Mesodermal cell (in vitro differentiated cells): ENCODE measurements at regions not wholly inside any gene's neighbourhood (a gene's known extent, or its start where the extent isn't known, plus 50 kb on each side); places are given as distances from the start of the nearest gene placed in this dataset.

ENCODE experiments used
- H3K27ac ChIP-seq: 2 replicates; pipeline ENCODE4 v1.7.0; 2013; ENCODE audit warnings: mild to moderate bottlenecking, low read depth, low read length, moderate library complexity; ENCODE audit not compliant: severe bottlenecking
- H3K36me3 ChIP-seq: 2 replicates; pipeline ENCODE4 v1.7.1; 2013; ENCODE audit warnings: mild to moderate bottlenecking, low read length, moderate library complexity; ENCODE audit not compliant: control insufficient read depth, insufficient read depth
- H3K4me1 ChIP-seq: one replicate; pipeline ENCODE4 v1.7.1; 2013; ENCODE audit warnings: mild to moderate bottlenecking, low read length; ENCODE audit not compliant: insufficient read depth, control insufficient read depth, poor library complexity, severe bottlenecking
- H3K4me3 ChIP-seq: 2 replicates; pipeline ENCODE4 v1.7.0; 2013; ENCODE audit warnings: low read length, control low read depth, mild to moderate bottlenecking; ENCODE audit not compliant: insufficient read depth, poor library complexity, severe bottlenecking; ENCODE audit errors: extremely low read depth
- H3K9me3 ChIP-seq: 2 replicates; pipeline ENCODE4 v1.7.1; 2013; ENCODE audit warnings: mild to moderate bottlenecking, low read length, moderate library complexity; ENCODE audit not compliant: control insufficient read depth
- WGBS, 2 experiments: methylation state at CpG; one replicate each; pipeline ENCODE4 v1.1.5; 2013; ENCODE audit warnings: missing lambda C conversion rate in 2 of 2; ENCODE audit not compliant: insufficient coverage in 2 of 2; 5-methylcytosine and 5-hydroxymethylcytosine counted together

DNA sequence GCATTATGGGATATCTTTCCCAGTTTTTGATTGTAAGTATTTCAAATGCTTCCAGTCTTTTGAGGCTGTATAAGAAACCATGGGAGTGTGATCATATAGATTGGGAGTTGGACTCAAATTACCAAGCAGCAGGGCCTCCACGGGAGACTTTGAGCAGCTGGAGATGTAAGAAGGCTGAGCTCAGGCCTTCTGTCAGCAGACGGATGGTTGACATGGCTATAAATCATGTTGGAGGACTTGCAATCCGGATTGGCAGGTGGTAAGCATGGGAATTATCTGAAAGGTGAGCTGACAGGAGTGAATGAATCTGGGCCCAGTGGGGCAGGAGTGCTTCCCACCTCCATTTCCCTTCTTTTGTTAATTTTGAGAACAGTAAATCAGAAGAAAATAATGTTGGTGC, 83.2 kb upstream of the PPM1J start:
- WGBS, 2 experiments: 76 to 81% methylated on average over 3 of the region's 3 CpGs
- Histone ChIP-seq H3K9me3 (no peaks in the 10 kb centered on the region), H3K4me1 (peaks cover 8% of the 10 kb centered on the region), H3K4me3 (no peak overlapping the region), H3K27ac (no peak overlapping the region), H3K36me3 (no peaks in the 10 kb centered on the region)

DNA sequence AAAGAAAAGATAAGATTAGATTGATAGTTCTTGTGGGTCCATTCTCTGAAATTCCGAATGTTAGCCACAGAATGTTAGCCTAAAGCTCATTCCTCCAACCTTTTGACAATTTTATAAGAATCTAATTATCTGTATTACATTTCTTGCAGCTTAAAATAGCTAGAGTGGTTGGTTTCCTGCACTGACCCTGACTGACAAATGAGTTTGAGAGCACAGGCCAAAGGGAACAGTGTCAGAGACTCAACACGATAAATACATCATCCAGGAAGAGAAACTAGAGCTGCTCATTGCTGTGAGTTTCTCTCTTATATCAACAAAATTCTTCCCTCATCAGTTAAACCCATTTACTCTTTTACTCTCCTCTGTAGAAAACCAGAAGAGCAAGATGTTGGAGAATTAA, 82.1 kb upstream of the PPM1J start:
- no peak overlapping the region for H3K27ac ChIP-seq
- no peak overlapping the region for H3K4me3 ChIP-seq
- 80 to 100% methylated on average over 1 of the region's 2 CpGs for WGBS, 2 experiments
- H3K36me3 ChIP-seq: no peaks in the 10 kb centered on the region
- H3K4me1 ChIP-seq: peaks cover 8% of the 10 kb centered on the region
- H3K9me3 ChIP-seq: no peaks in the 10 kb centered on the region

GRCh38 chr1:112794654-112795239, 79.6 kb upstream of the PPM1J start:
- 17% methylated on average over 1 of the region's 4 CpGs; no CpG with 5 or more reads in 1 of the 2 experiments for WGBS, 2 experiments
- H3K36me3 ChIP-seq: no peaks in the 10 kb centered on the region

GRCh38 chr1:112793631-112794565, 78.8 kb upstream of the PPM1J start:
- Histone ChIP-seq H3K36me3 (no peaks in the 10 kb centered on the region), H3K4me3 (no peak overlapping the region), H3K27ac (no peak overlapping the region), H3K9me3 (no peaks in the 10 kb centered on the region), H3K4me1 (peaks cover 16% of the 10 kb centered on the region)
- WGBS, 2 experiments: 78 to 86% methylated on average over 8 to 9 of the region's 10 CpGs

More at GRCh38 chr1:112794654-112795239, 79.6 kb upstream of the PPM1J start:
- H3K27ac ChIP-seq: no peak overlapping the region
- no peak overlapping the region for H3K4me3 ChIP-seq
- H3K4me1 ChIP-seq: peaks cover 16% of the 10 kb centered on the region
- no peaks in the 10 kb centered on the region for H3K9me3 ChIP-seq

GRCh38 chr1:112791723-112792104, 76.6 kb upstream of the PPM1J start:
- 95 to 97% methylated on average over 3 of the region's 3 CpGs for WGBS, 2 experiments
- Histone ChIP-seq H3K27ac (peak overlapping the region; percentile 47), H3K4me3 (no peak overlapping the region), H3K36me3 (no peaks in the 10 kb centered on the region), H3K9me3 (no peaks in the 10 kb centered on the region), H3K4me1 (peaks cover 16% of the 10 kb centered on the region)

DNA sequence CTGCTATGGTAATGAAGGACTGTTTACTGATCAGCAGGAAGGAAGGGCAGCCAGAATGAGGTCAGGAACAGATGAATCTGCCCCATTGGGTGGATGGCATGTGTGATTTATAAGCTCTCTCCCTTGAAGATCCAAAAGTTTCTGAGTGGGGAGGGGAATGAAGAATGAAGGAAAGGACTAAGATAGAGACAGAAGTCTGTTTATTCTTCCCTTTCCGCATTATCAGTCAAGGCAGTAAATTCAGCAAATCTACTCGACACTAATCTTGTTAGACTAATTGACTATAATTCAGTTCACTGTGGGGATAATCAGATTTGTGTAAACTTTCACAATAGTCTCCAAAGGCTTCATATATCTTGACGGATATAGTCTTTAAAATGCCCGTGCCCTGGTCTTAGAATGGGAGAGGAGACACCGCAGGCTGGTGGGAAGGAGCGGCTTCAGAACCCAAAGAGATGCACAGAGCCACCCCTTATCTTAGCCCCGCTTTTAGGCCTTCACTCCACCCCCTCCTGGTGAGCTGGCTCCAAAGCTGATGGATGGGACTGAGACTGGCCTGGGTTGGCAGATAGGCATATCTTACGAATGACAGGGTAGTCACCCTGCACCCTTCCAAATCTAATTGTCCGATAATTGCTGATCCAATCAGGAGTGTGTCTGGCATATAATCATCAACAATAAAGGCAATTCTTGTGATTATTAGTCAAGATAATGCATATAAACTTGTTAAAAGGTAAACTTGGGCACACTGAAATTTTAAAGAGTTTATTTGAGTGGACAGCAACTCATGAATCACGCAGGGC, 76.0 kb upstream of the PPM1J start:
- H3K27ac ChIP-seq: peak overlapping the region; percentile 47
- H3K4me1 ChIP-seq: peaks cover 16% of the 10 kb centered on the region
- no peak overlapping the region for H3K4me3 ChIP-seq
- no peaks in the 10 kb centered on the region for H3K9me3 ChIP-seq
- whole genome bisulfite sequencing, 2 experiments: 95 to 100% methylated on average over 1 to 4 of the region's 10 CpGs
- H3K36me3 ChIP-seq: no peaks in the 10 kb centered on the region

- no peak overlapping the region for H3K27ac ChIP-seq
- peaks cover 8% of the 10 kb centered on the region for H3K4me1 ChIP-seq
- no peak overlapping the region for H3K4me3 ChIP-seq
- no peaks in the 10 kb centered on the region for H3K9me3 ChIP-seq
- no peaks in the 10 kb centered on the region for H3K36me3 ChIP-seq
These were observed 73.4 kb upstream of the PPM1J start for GRCh38 chr1:112788561-112788960.

GRCh38 chr1:112788054-112788453, 72.9 kb upstream of the PPM1J start:
- H3K4me1 ChIP-seq: peaks cover 8% of the 10 kb centered on the region
- WGBS, 2 experiments: 100% methylated on average over 1 of the region's 2 CpGs
- H3K27ac ChIP-seq: no peak overlapping the region
- H3K36me3 ChIP-seq: no peaks in the 10 kb centered on the region
- no peak overlapping the region for H3K4me3 ChIP-seq
- H3K9me3 ChIP-seq: peaks cover under 1% of the 10 kb centered on the region

GRCh38 chr1:112783059-112783458, 67.9 kb upstream of the PPM1J start:
- peaks cover 7% of the 10 kb centered on the region for H3K9me3 ChIP-seq
- no peaks in the 10 kb centered on the region for H3K4me1 ChIP-seq
- H3K4me3 ChIP-seq: no peak overlapping the region
- H3K36me3 ChIP-seq: no peaks in the 10 kb centered on the region
- H3K27ac ChIP-seq: no peak overlapping the region

GRCh38 chr1:112779665-112780526, 64.8 kb upstream of the PPM1J start:
- Histone ChIP-seq H3K4me3 (no peak overlapping the region), H3K27ac (no peak overlapping the region), H3K36me3 (no peaks in the 10 kb centered on the region), H3K9me3 (peaks cover 10% of the 10 kb centered on the region), H3K4me1 (no peaks in the 10 kb centered on the region)
- WGBS, 2 experiments: 89 to 97% methylated on average over 6 to 10 of the region's 12 CpGs
